GM21381 (cell line): ENCODE measurements at regions not wholly inside any gene's neighbourhood (a gene's known extent, or its start where the extent isn't known, plus 50 kb on each side); places are given as distances from the start of the nearest gene placed in this dataset.
A peak's percentile ranks its signal among the peaks of the same experiment; 100 is the strongest.

Source experiments
- ATAC-seq: cut with Tn5 transposase; IDR thresholded peaks from one replicate; pipeline ENCODE4 v1.9.1; 2021; ENCODE audit warnings: mild to moderate bottlenecking, moderate library complexity; ENCODE audit not compliant: unreplicated experiment

DNA sequence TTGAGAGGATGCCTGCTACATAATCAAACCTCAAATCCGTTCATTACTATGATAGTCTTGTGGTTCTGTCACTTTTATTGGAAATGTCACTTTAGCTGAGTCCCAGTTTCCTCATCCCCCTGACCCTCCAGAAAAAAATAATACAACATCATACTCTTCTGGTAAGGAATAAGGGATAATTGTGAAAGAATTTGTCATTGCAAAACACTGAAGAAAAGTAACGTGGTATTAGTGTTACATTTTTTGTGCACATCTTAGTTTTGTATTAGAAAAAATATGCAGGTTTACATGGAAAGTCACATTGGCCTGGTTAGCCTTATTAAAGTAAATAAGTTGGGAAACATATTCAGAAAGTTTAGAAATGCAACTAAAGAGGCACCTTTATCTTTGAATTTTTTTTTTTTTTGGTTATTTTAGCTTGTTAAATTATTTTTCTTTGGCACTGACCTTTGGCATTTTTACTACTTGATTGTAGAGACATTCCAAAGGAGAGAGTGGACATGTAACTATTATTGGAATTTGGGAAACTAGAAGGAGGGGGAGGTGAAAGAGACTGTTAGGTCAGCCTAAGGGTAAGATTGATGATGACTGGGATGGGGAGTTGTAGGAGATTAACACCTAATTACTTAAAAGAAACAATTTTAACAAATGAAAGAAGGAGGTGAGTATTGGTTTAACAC, 462.2 kb upstream of the RARB start:
- no peak for ATAC-seq

DNA sequence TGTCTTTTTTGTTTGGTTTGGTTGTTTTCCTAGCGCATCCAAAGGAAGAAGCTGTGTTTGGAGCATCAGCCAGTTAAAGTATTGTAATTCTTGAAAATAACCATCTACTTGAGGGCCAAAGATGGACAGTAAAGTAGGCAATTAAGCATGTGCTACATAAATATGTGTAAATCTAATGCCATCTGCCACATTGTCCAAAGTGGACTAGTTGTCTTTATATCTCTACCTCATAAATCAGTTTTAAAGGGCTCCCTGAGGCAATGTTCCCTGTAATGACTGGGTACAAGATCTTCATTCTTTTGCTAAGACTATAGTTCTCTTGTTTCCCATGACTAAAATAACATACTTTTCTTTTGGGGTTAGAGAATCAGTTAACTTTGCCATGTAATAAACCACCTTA, 460.0 kb upstream of the RARB start:
- no peak for ATAC-seq

DNA sequence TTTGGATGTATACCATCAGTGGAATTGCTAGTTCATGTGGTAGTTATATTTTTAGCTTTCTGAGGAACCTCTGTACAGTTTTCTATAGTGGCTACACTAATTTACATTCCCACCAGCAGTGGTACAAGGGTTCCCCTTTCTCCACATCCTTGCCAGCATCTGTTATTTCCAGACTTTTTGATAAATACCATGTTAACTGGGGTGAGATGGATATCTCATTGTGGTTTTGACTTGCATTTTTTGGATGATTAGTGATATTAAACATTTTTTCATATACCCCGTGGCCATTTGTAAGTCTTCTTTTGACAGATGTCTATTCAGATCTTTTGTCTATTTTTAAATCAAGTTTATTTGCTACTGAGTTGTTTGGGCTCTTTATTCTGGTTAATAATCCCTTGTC, 455.6 kb upstream of the RARB start:
- no peak for ATAC-seq

DNA sequence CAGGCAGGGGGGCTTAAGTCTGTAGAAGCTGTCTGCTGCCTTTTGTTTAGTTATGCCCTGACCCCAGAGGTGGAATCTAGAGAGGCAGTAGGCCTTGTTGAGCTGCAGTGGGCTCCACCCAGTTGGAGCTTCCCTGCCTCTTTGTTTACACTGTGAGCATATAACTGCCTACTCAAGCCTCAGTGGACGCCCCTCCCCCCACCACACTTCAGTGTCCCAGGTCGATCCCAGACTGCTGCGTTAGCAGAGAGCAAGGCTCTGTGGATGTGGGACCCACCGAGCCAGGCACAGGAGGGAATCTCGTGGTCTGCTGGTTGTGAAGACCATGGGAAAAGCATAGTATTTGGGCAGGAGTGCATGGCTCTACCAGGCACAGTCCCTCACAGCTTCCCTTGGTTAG, 446.8 kb upstream of the RARB start:
- no peak for ATAC-seq

DNA sequence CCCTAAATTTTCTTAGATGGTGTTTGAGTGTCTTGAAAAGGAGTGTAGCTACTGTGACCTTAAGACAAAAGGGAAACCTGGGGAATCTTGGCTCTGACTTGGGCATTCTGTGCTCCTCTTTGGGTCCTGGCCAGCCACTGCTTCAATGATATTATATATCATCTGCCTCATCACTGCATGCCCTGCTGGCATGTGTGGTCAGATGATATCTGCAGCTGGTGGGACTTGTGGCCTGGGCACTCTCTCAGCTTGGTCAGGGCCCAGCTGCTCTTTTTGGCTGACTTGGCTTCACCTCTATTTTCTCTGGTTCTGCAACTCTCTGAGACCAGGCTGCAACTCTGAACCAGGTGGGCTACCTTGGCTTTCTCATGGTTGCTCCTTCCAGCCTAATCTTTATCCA, 446.1 kb upstream of the RARB start:
- no peak for ATAC-seq

DNA sequence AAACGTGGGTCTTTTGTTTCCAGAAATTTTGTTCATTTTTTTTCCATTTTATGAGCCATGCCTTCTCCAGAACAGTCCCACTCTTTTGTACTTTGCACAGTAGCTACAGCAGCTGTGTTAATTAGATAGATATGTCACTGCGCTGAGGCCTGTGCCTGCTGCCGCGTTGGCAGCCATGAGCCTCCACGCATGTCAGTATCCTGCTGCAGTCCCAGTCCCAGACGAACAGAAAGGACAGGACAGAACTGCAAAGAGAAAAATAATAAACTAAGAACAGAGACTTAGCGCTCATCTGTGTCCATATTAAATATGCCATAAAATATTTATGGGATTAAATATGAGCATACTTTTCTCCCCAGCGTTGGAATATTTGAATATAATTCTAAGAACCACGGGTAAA, 442.4 kb upstream of the RARB start:
- ATAC-seq = no peak

DNA sequence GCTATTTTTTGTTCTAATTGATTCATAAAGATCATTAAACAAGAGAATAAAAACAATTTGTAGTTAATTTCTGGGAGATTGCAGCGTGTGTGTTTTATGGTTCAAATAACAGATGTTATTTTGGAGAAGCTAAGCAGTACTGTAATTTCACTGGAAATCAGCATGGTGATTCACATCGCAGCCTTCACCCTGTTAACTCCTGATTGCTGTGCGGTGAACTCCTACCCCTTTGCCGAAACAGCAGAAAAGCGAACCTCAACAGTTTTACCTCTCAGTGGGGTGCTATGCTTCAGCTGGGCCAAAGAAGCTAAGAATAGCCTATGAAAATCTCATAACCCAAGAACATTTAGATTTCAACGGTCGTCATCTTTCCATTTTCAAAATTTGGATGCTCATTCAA, 441.5 kb upstream of the RARB start:
- no peak for ATAC-seq

DNA sequence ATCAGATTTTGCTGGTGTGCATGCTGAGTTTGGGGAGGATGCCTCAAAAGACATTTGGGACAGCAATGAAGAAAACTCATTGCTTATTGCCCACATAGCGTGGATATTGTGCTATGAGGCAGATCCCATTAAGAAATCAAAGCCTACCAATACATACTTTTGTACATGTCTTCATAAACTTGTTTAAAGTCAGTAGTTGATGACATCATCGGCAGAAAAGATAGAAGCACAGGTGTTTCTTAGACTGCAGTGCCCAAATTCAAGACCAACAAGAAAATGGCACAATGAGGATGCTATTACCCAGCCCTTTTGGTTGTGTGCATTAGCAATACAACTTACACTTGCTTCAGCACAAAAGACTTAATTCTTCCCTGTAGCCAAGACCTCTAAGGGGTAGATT, 428.7 kb upstream of the RARB start:
- no peak for ATAC-seq

DNA sequence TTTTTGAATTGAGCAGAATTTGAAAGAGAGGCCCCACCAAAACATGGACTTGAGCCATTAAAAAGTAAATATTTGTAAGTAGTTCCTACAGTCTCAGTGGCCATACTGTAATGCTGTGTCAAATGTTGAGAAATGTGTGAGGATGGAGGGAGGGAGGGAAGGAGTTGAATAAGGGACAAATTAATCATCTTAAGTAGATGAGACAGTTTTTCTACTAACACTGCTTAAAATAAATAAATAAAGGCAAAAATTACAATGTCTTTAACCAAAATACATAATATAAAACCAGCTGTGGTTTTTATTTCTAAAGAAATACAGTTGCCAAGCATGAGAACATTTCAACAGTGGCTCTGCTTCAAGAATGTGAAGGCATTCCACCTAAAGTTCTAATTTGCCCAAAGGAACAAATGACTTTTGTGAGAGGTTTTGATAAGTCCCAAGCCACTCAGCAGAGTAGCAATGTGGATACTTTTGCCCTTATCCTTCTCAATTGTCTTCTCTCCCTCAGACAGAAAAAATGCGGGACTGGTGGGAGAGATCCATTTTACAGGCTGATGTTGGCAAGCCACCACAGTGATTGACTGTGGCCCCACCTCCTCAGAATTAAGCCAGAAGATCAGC, 427.0 kb upstream of the RARB start:
- no peak for ATAC-seq

DNA sequence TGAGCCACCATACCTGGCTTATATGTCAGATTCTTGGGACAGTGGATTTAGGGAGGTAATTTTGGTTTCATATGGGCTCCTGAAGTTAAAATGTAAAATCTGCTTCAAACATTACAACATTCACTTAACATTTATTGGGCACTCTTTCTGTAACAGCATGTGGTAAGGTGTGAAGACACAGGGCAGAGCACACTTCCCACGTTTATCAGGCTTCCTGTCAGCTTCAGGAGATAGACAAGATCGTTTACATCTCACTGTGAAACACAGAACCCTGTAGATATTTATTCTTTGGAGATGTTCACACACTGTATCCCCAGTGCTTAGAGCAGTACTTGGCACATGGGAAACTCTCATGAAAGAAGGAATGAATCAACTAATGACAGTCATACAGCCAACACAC, 426.0 kb upstream of the RARB start:
- ATAC-seq = no peak

DNA sequence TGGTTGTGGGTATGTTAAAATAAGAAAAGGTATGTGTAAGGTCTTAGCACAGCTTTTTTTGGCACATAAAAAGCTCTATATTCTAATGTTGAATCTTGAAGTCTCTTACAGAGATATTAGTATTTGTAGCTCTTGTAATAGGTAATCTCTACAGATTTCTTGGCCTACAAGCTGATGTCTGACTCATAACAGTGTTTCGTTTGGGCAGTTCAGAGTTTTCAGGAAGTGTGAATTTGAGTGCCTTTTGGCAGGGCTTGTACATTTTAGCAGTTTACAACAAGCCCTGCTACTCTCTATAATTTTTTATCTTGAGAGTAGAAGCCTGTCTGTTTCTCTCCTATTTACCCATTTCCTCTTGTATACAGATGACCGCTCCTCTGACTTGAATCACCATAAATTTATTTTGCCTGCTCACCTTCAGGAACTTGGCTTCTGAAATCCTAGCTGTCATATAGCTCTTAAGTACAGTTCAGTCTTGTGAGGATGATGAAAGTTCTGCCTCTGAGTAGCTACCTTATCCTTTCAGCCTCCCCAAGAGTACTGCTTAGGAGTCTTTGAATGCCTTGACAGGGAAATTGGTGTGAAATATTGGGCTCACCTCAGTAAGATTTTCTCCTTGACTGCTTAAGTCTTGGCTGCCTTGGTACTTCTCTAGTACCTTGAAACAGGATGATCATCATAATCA, 419.9 kb upstream of the RARB start:
- peak; percentile 98 for ATAC-seq

DNA sequence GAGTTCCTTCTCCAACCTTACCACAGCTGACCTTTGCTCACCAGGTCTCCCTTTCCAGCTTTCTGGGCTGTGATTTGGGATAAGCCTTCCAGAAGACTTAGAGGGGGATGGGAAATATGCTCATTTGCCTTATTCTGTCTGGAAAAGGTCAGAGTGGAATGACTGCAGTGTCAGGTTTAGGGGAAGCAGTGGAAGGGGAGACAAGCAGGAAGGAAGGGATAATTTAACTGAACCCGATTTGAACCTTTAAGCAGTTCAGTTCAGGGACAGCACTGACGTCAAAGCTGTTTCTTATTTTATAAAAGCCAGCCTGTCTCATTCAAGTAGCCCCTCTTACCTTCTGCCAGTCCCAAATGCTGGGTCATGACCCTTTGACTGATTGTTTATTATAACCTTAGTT, 418.4 kb upstream of the RARB start:
- ATAC-seq = no peak

DNA sequence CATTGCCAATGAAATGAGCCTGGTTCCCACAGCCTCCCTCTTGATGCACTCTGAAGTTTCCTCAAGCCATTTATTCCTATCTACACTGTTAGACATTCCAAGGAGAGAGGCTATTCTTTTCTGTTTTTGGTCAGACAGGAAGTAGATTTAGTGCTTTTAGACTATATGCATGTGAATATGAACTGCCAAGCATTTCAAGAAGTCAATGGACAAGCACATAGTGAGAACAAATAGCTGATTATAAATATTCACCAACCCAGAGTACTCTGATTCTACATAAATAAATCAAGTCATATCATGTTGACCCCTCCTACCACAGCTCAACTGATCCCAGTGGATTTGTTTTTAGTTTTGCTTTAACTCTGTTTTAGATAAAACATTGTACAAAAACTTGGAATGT, 412.5 kb upstream of the RARB start:
- no peak for ATAC-seq

DNA sequence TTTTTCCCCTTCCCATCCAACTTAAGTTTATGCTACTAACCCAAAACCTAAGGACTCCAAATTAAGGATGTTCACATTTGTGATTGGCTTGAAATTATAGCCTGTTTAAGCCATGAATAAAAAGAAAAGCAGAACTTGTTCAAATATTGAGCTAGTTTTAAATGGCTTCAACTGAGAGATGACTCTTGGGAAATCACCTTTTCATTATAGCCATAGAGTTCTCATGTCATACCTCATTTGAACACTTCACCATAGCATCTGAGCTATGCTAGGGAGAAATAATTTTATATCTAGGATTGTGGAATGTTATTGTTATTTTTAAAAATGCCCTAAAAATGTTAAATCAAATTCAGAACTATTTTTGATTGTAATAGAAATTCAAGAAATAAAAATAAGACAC, 409.2 kb upstream of the RARB start:
- no peak for ATAC-seq

DNA sequence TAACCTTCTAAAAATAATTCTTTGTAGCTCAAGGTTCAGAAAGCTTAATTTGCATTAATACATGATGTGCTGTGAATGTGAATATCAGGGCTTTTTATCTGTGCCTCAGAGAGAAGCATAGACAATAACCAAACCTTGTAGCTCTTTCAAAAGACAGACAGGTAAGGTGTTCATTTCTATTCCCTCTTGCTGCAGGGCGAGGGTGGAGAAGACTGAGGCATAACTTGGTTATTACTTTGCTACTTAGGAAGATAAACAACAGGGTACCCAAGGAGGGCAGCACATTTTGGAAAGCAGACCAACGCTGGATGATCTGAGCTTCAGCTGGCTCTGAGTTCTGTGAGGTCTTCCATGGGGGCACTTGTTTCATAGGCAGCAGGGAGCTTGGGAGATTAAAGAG, 408.6 kb upstream of the RARB start:
- no peak for ATAC-seq

DNA sequence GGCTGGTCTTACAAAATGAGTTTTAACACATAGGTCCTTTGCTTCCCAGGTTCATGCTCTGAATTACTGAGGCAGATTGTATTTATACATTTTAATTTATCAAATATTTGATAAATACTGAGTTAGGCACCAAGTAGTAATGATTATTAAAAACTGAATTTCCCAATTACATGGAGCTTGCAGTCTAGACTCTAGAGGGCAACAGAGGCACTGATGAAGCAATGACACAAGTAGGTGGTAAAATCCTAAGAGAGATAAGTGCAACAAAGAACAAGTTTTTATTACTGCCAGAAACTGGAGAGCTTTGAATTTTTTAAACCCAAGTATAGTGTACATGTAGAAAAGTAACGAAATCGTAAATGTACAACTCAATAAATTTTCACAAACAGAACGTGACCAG, 406.2 kb upstream of the RARB start:
- ATAC-seq = no peak

DNA sequence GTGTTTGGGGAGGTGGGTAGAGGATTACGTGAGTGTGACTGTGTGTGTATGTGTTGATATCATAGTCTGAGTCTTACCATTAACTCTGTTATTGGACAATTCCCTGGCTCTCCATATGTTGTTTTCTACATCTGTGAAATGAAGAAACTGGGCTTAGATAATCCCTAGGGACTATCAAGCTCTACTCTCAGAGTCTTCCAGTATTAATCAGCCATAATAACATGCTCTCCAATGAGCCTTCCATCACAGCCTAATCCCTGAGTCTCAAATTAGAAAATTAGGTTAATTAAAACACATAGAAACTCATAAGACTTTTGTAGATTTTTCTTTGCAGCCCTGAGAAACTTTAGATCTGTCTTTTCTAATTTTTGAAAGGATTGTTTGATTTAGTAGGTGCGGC, 404.2 kb upstream of the RARB start:
- ATAC-seq = no peak

DNA sequence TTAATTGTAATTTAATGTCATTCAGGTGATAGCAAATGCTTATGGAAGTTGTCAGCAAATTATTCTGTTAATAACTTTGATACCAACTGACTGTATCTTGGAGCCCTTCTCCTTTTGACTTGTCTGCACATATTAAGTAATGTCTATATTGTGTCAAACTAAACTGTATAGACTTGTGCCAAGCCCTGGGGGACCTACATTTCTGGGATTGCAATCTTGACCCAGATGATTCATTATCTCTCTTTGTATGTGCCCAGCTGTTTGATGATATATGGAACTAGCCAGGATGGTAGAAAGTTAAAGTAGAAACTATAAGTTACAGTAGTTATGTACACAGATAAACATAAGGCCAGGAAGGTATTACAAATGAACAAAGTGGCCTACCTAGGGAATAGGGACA, 402.8 kb upstream of the RARB start:
- ATAC-seq = no peak

DNA sequence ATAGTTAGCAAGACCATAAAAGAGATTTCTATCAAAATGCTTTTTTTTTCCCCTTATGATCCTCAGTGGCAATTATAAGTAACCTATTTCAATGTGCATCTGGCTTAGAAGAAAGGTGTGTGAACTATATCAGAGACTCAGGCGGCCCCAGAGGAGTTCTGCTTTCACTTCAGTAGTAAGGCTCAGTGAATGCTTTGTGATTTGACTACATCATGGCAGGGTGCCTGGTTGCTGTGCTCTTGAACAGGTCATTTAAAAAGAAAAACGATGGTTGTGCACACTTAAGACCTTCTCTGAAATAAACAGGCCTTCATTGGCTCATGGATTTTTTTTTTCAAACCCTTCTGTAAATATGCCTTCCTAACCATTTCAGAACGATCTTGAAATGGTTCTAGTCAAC, 400.4 kb upstream of the RARB start:
- ATAC-seq = no peak

DNA sequence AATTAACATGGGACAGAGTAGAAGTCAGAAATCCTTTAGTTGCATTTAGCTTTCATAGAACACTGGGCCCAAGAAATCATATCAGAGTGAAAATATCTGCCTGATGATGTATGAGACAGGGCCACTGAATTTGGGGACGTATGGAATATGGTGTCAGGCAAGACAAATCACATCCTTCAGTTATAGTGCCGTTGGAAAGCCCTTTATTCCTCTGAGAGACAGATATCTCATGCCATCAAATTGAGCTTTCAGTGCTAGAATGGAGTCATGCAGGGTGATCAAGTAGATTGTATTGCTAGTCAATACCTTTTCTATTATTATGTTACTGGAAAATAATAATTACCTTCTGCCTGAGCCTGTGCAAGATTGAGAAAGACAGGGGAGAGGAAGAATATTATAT, 398.2 kb upstream of the RARB start:
- no peak for ATAC-seq

DNA sequence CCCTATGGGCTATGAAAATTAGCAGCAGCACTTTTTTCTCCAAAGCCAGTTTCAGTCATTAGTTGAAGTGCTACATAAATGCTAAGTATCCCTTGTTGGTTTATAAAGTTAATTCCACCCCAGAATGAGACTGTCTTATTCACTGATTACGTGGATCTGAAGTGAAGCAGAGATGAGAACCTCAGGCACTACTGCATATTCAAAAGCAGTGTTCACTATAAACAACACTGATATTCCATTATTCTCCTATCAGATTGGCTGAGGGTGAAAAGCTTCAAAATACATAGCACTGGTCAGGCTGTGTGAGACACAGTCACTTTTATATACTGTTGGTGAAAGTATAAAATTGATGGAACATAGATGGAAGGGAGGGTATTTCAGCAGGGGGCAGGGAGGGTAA, 395.7 kb upstream of the RARB start:
- ATAC-seq = no peak

DNA sequence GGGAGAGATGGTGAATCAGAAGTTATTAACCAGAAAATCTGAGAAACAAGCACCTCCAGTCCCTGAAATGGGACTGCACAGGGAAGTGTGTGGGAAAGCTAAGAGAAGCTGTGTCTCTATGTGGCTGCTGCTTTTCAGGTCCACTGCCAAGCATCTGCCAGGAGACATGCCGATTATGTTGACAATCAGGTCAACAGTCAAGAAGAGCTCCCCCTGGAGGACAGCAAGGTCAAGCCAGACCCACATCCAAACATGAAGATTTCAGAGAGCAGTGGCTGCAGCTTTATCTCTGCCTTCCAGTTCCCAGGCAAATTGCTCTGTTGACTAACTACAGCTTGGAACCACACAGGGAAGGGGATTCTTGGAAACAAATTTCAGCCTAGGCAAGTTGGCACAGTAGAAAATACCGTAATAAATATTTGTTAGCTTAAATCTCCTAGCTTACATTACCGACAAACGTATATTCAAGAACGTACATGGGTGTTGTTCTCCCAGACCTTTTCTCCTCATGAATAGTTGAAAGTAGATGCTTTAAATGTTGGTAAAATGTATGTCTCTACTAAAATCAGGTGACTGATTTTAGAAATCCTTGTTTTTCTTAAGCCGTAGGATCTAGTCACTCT, 394.5 kb upstream of the RARB start:
- peak; percentile 73 for ATAC-seq
